Erythroblast (primary cell): ENCODE measurements at regions not wholly inside any gene's neighbourhood (a gene's known extent, or its start where the extent isn't known, plus 50 kb on each side); places are given as distances from the start of the nearest gene placed in this dataset.

Experiments used
- GATA1 ChIP-seq: IDR thresholded peaks from 2 replicates; pipeline ENCODE4 v1.6.1; 2011; ENCODE audit warnings: low read depth, mild to moderate bottlenecking, control low read depth, low read length, moderate library complexity
- POLR2A ChIP-seq: IDR thresholded peaks from 2 replicates; pipeline ENCODE4 v1.6.1; 2011; ENCODE audit warnings: mild to moderate bottlenecking, low read length

DNA sequence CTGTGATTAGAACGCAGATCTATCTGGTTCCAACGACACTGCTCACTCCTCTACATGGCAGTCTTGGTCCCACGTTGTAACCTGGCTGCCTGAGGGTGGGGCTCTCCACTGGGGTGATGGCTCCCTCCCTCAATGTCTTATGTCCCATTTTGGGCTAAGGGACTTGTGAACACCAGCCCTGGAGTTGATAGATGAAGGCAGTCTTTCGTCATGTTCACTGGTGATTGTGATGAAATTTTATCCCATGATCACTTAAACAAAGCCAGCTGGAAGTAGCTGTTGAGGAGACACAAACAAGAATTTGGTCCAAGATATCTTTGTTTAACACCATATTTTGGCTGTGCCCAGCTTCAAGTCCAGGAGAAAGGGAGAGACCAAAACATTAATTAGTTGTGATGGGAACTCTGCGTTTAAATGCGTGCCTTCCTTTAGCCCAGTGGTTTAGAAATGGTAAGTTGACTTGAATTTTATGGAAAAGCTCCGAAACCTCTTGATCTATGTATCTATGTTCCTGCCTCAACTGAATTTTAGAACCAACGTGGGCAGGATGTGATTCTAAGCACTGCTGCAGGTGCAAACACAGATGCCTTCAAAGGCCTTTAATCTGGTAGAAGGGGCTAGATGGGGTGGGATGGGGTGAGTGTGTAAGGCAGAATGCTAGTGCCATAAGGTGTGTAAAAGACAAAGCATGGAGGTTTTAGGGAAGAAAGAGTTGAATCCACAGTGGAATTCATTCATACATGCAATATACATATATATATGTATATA lies 186.8 kb upstream of the IRX3 start:
- TF ChIP-seq POLR2A (no peak), GATA1 (no peak)
